Upper lobe of left lung (tissue), 6 donors: ENCODE measurements at regions not wholly inside any gene's neighbourhood (a gene's known extent, or its start where the extent isn't known, plus 50 kb on each side); places are given as distances from the start of the nearest gene placed in this dataset.

Source experiments
- ATAC-seq, 2 donors: fragments of 200-7000 bp; cut with Tn5 transposase; one replicate each; pipeline ENCODE4 v1.9.1; 2022; ENCODE audit warnings: mild to moderate bottlenecking in 2 of 2, moderate library complexity in 2 of 2; ENCODE audit not compliant: low FRiP score in 2 of 2
- DNase-seq, 2 donors: peaks; one replicate each; pipeline ENCODE4 v3.0.0-alpha.2; 2019 to 2020
- H3K27ac ChIP-seq, 4 donors: fragments of 200-600 bp; sonication (generic); one replicate each; pipeline ENCODE4 v1.5.1; 2016 to 2019
- H3K27me3 ChIP-seq, 4 donors: fragments of 200-600 bp; sonication (generic); one replicate each; pipeline ENCODE4 v1.5.1; 2017 to 2019
- H3K36me3 ChIP-seq, 4 donors: fragments of 200-600 bp; sonication (generic); one replicate each; pipeline ENCODE4 v1.5.1; 2016 to 2019
- H3K4me1 ChIP-seq, 4 donors: fragments of 200-600 bp; sonication (generic); one replicate each; pipeline ENCODE4 v1.5.1; 2018 to 2019
- H3K4me3 ChIP-seq, 4 donors: fragments of 200-600 bp; sonication (generic); one replicate each; pipeline ENCODE4 v1.5.1; 2017 to 2019; ENCODE audit warnings: mild to moderate bottlenecking in 2 of 4, moderate library complexity in 1 of 4
- H3K9me3 ChIP-seq, 4 donors: fragments of 200-600 bp; sonication (generic); one replicate each; pipeline ENCODE4 v1.5.1; 2018 to 2019
- EP300 ChIP-seq, 4 donors: sonication (generic); formaldehyde crosslinking; IDR thresholded peaks; one replicate each; pipeline ENCODE4 v1.5.1; 2017; ENCODE audit warnings: antibody characterized with exemption in 4 of 4, control low read depth in 2 of 4
- POLR2A ChIP-seq, 4 donors: fragments of 450-650 bp; IDR thresholded peaks; one replicate each; pipeline ENCODE4 v1.5.1; 2016 to 2017; ENCODE audit warnings: antibody characterized with exemption in 4 of 4, mild to moderate bottlenecking in 2 of 4
- POLR2AphosphoS5 ChIP-seq, 2 donors: sonication (generic); formaldehyde crosslinking; IDR thresholded peaks; one replicate each; pipeline ENCODE4 v1.5.1; 2017; ENCODE audit warnings: antibody characterized with exemption in 2 of 2
- WGBS, 2 donors: methylation state at CpG; one replicate each; pipeline ENCODE4 v1.1.5; 2017 to 2018; 5-methylcytosine and 5-hydroxymethylcytosine counted together
- TF ChIP-seq, protein P1 (sequence below), 6 experiments: fragments of 450-650 bp in 4 of 6; fragments of 200-600 bp in 2 of 6; sonication (generic) in 2 of 6; IDR thresholded peaks; one replicate each; pipeline ENCODE4 v1.5.1; 2016 to 2019; ENCODE audit warnings: antibody characterized with exemption in 6 of 6
- donor health status: DM: no; HTN: no; CAD: no; lungs with moderate emphysema.
- donor health status: DM: no; HTN: yes; CAD: no; lungs with severe emphysema.

- Histone ChIP-seq H3K9me3 (no peaks in the 10 kb centered on the region), H3K27ac (no peak overlapping the region), H3K36me3 (no peaks in the 10 kb centered on the region), H3K27me3 (no peaks in the 10 kb centered on the region), H3K4me3 (no peak overlapping the region), H3K4me1 (no peaks in the 10 kb centered on the region)
- WGBS, 2 donors: 39 to 62% methylated on average over 2 of the region's 2 CpGs
- DNase-seq (no peak), ATAC-seq (no peak)
- TF ChIP-seq POLR2A (IDR thresholded peaks at IDR 0.05): no peak
- TF ChIP-seq, protein P1, sequence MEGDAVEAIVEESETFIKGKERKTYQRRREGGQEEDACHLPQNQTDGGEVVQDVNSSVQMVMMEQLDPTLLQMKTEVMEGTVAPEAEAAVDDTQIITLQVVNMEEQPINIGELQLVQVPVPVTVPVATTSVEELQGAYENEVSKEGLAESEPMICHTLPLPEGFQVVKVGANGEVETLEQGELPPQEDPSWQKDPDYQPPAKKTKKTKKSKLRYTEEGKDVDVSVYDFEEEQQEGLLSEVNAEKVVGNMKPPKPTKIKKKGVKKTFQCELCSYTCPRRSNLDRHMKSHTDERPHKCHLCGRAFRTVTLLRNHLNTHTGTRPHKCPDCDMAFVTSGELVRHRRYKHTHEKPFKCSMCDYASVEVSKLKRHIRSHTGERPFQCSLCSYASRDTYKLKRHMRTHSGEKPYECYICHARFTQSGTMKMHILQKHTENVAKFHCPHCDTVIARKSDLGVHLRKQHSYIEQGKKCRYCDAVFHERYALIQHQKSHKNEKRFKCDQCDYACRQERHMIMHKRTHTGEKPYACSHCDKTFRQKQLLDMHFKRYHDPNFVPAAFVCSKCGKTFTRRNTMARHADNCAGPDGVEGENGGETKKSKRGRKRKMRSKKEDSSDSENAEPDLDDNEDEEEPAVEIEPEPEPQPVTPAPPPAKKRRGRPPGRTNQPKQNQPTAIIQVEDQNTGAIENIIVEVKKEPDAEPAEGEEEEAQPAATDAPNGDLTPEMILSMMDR (IDR thresholded peaks at IDR 0.05): no peak
- no peak for TF ChIP-seq EP300 (IDR thresholded peaks at IDR 0.05)
- no peak for TF ChIP-seq POLR2AphosphoS5 (IDR thresholded peaks at IDR 0.05)
Measured at GRCh38 chr14:98015921-98016320, 1218.7 kb downstream of the VRK1 start.

- Histone ChIP-seq H3K36me3 (no peaks in the 10 kb centered on the region), H3K4me3 (no peak overlapping the region), H3K9me3 (no peaks in the 10 kb centered on the region), H3K27me3 (no peaks in the 10 kb centered on the region), H3K27ac (no peak overlapping the region), H3K4me1 (no peaks in the 10 kb centered on the region)
- DNase-seq (no peak), ATAC-seq (no peak)
- WGBS, 2 donors: 84 to 85% methylated on average over 2 of the region's 2 CpGs
- no peak for TF ChIP-seq POLR2AphosphoS5 (IDR thresholded peaks at IDR 0.05)
- TF ChIP-seq EP300 (IDR thresholded peaks at IDR 0.05): no peak
- TF ChIP-seq POLR2A (IDR thresholded peaks at IDR 0.05): no peak
- TF ChIP-seq, protein P1 (IDR thresholded peaks at IDR 0.05): no peak
Measured at GRCh38 chr14:98018628-98019027, 1221.4 kb downstream of the VRK1 start.

DNA sequence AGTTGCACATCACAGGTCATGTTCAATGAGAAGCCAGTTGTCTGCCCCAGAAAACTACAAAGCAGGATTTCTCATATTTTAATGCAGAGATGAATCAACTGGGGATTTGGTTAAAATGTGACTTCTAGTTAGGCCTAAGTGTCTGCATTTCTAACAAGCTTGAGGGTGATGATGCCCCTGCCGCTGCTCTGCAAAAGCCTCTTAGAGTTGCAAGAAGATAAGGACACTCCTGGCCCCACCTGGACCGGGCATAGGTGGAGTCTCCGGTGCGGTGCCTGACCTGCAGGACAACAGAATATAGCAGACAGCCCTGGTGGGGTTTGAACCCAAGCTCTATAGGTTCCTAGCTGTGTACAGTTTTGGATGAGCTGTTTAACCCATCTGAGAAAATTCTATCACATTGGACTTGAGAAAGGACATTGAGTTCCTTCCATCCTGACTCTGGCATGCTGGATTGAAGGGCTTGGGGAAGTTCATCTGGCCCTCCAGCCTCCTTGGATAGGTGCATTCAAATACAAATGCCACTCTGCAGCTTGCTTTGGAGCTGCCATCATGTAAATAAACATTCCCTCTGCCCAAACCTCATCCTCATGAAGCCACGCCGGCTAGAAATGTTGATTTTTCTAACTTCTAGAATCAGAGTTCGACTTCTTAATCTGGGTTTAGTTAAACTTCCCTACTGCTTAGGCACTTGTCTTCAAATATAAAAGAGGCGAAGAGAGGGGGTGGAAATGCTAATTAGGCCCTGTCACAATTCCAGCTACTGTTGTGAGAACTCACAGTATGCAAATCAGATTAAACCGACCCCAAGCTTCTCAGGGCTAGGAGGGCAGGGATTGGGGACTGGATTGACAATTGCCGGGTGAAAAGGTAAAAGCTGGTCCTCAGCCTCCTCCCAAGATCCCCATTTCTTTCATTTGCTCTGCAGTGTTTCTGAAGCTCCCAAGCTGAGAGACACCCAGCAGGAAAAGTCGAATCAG is 1225.6 kb downstream of the VRK1 start:
- H3K9me3 ChIP-seq: no peaks in the 10 kb centered on the region
- 52 to 65% methylated on average over 10 to 11 of the region's 11 CpGs for WGBS, 2 donors

GRCh38 chr14:98028162-98028561 is 1231.0 kb downstream of the VRK1 start:
- Histone ChIP-seq H3K27me3 (no peaks in the 10 kb centered on the region), H3K4me1 (no peaks in the 10 kb centered on the region), H3K9me3 (peaks cover 0 to 11% (median 3%) of the 10 kb centered on the region in 4 donors), H3K36me3 (no peaks in the 10 kb centered on the region), H3K4me3 (no peak overlapping the region), H3K27ac (no peak overlapping the region)
- TF ChIP-seq POLR2AphosphoS5 (IDR thresholded peaks at IDR 0.05) (no peak), POLR2A (IDR thresholded peaks at IDR 0.05) (no peak), EP300 (IDR thresholded peaks at IDR 0.05) (no peak)
- TF ChIP-seq, protein P1 (IDR thresholded peaks at IDR 0.05): no peak
- ATAC-seq: no peak
- DNase-seq: no peak
- 82% methylated on average over 6 of the region's 6 CpGs for WGBS, 2 donors

More for the DNA sequence above, 1225.6 kb downstream of the VRK1 start:
- Histone ChIP-seq H3K4me1 (no peaks in the 10 kb centered on the region), H3K4me3 (no peak overlapping the region), H3K27ac (no peak overlapping the region), H3K27me3 (no peaks in the 10 kb centered on the region), H3K36me3 (no peaks in the 10 kb centered on the region)
- DNase-seq (no peak), ATAC-seq (no peak)
- TF ChIP-seq POLR2AphosphoS5 (IDR thresholded peaks at IDR 0.05) (no peak), POLR2A (IDR thresholded peaks at IDR 0.05) (no peak), EP300 (IDR thresholded peaks at IDR 0.05) (no peak)
- TF ChIP-seq, protein P1 (IDR thresholded peaks at IDR 0.05): no peak
